Peyer's patch (tissue), 4 donors: ENCODE measurements at regions not wholly inside any gene's neighbourhood (a gene's known extent, or its start where the extent isn't known, plus 50 kb on each side); places are given as distances from the start of the nearest gene placed in this dataset.

Source experiments
- POLR2A ChIP-seq, 2 donors: fragments of 450-650 bp; IDR thresholded peaks; one replicate each; pipeline ENCODE4 v1.5.1; 2017; ENCODE audit warnings: antibody characterized with exemption in 2 of 2, mild to moderate bottlenecking in 2 of 2, moderate library complexity in 2 of 2
- TF ChIP-seq, protein P1 (sequence below), 6 experiments: fragments of 450-650 bp in 4 of 6; fragments of 200-600 bp in 2 of 6; sonication (generic) in 1 of 6; IDR thresholded peaks; one replicate each; pipeline ENCODE4 v1.5.1; 2017 to 2019; ENCODE audit warnings: antibody characterized with exemption in 6 of 6, mild to moderate bottlenecking in 3 of 6, moderate library complexity in 1 of 6

DNA sequence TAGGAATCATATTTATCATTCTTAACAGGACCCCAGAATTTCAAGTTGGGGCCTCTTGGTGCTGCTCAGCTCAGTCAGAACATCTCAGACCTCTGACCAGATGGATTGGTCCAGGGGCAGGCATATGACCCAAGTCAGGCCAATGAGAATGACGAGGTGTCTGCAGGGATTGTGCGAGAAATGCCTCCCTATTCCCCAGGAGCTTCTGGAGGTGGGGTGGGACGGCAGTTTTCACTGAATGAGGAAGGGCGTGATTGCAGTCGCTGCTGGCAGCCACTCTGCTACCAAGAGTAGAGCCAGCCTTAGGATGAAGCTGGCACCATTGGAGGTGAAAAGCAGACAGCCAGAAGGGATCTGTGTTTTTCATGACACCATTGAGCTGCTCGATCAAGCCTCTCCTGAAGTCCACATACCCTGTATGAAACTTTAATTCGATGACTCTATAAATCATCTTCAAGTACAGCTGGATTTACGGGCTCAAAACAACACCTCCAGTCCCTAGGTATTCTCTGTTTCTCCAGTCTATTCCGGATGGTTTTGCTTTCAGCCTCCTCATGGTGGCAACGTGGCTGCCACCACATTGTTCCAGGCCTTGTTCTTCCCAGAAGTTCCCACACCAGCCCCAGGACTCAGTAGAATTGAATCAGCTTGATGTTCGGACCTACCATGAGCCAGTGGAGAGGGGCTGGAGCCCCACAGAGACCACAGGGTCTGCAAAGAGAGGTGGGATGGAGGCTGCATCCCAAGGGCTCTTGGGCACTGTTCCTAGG is 70.2 kb upstream of the ADAMTS2 start:
- no peak for TF ChIP-seq POLR2A (IDR thresholded peaks at IDR 0.05)
- TF ChIP-seq, protein P1, sequence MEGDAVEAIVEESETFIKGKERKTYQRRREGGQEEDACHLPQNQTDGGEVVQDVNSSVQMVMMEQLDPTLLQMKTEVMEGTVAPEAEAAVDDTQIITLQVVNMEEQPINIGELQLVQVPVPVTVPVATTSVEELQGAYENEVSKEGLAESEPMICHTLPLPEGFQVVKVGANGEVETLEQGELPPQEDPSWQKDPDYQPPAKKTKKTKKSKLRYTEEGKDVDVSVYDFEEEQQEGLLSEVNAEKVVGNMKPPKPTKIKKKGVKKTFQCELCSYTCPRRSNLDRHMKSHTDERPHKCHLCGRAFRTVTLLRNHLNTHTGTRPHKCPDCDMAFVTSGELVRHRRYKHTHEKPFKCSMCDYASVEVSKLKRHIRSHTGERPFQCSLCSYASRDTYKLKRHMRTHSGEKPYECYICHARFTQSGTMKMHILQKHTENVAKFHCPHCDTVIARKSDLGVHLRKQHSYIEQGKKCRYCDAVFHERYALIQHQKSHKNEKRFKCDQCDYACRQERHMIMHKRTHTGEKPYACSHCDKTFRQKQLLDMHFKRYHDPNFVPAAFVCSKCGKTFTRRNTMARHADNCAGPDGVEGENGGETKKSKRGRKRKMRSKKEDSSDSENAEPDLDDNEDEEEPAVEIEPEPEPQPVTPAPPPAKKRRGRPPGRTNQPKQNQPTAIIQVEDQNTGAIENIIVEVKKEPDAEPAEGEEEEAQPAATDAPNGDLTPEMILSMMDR (IDR thresholded peaks at IDR 0.05) = no peak
